ENCODE measurements at regions not wholly inside any gene's neighbourhood (a gene's known extent, or its start where the extent isn't known, plus 50 kb on each side); places are given as distances from the start of the nearest gene placed in this dataset.

- TF ChIP-seq, protein P1, sequence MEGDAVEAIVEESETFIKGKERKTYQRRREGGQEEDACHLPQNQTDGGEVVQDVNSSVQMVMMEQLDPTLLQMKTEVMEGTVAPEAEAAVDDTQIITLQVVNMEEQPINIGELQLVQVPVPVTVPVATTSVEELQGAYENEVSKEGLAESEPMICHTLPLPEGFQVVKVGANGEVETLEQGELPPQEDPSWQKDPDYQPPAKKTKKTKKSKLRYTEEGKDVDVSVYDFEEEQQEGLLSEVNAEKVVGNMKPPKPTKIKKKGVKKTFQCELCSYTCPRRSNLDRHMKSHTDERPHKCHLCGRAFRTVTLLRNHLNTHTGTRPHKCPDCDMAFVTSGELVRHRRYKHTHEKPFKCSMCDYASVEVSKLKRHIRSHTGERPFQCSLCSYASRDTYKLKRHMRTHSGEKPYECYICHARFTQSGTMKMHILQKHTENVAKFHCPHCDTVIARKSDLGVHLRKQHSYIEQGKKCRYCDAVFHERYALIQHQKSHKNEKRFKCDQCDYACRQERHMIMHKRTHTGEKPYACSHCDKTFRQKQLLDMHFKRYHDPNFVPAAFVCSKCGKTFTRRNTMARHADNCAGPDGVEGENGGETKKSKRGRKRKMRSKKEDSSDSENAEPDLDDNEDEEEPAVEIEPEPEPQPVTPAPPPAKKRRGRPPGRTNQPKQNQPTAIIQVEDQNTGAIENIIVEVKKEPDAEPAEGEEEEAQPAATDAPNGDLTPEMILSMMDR (IDR thresholded peaks at IDR 0.05), result no peak
- Histone ChIP-seq H3K4me3 (ENCODE audit: low read length) (no peak overlapping the region), H3K9me3 (ENCODE audit: control insufficient read depth, insufficient read depth, low read length) (no peaks in the 10 kb centered on the region), H3K27me3 (ENCODE audit: control insufficient read depth, insufficient read depth, low read length) (no peaks in the 10 kb centered on the region), H3K27ac (ENCODE audit: low read length) (no peak overlapping the region), H3K36me3 (ENCODE audit: control insufficient read depth, insufficient read depth, low read length) (no peaks in the 10 kb centered on the region), H3K4me1 (ENCODE audit: control insufficient read depth, insufficient read depth, low read length) (no peaks in the 10 kb centered on the region)
- H3K27me3 Mint-ChIP-seq (ENCODE audit: low read depth in 2 of 2), result no peaks in the 10 kb centered on the region
- 80% methylated on average over 1 of the region's 2 CpGs for WGBS (ENCODE audit: insufficient coverage)
- DNase-seq, result no peak
- H3K36me3 Mint-ChIP-seq, result peaks cover 2% of the 10 kb centered on the region
- no peak for ATAC-seq
- intact Hi-C loops (cut with micrococcal nuclease), result no loop called here
- no peaks in the 10 kb centered on the region for H3K4me1 Mint-ChIP-seq
- H3K9me3 Mint-ChIP-seq, result peaks cover 6 to 13% of the 10 kb centered on the region in 2 donors
- H3K27ac Mint-ChIP-seq, result no peak overlapping the region
- no peak overlapping the region for H3K4me3 Mint-ChIP-seq
Observed at GRCh38 chr21:21764281-21764680, 766.1 kb downstream of the NCAM2 start.

GRCh38 chr21:21767276-21767675 lies 769.1 kb downstream of the NCAM2 start:
- no peak overlapping the region for H3K27ac Mint-ChIP-seq
- DNase-seq (no peak), ATAC-seq (no peak)
- H3K4me1 Mint-ChIP-seq, result no peaks in the 10 kb centered on the region
- intact Hi-C loops (cut with micrococcal nuclease), result no loop called here
- no peak overlapping the region for H3K4me3 Mint-ChIP-seq
- no peaks in the 10 kb centered on the region for H3K27me3 Mint-ChIP-seq (ENCODE audit: low read depth in 2 of 2)
- H3K4me1 ChIP-seq (ENCODE audit: control insufficient read depth, insufficient read depth, low read length), result no peaks in the 10 kb centered on the region
- H3K9me3 Mint-ChIP-seq, result peaks cover 6 to 13% of the 10 kb centered on the region in 2 donors
- H3K4me3 ChIP-seq (ENCODE audit: low read length), result no peak overlapping the region
- no peaks in the 10 kb centered on the region for H3K27me3 ChIP-seq (ENCODE audit: control insufficient read depth, insufficient read depth, low read length)
- H3K36me3 ChIP-seq (ENCODE audit: control insufficient read depth, insufficient read depth, low read length), result no peaks in the 10 kb centered on the region
- 89% methylated on average over 4 of the region's 5 CpGs for WGBS (ENCODE audit: insufficient coverage)
- TF ChIP-seq, protein P1 (IDR thresholded peaks at IDR 0.05), result no peak
- no peak overlapping the region for H3K27ac ChIP-seq (ENCODE audit: low read length)
- peaks cover 10% of the 10 kb centered on the region for H3K36me3 Mint-ChIP-seq
- no peaks in the 10 kb centered on the region for H3K9me3 ChIP-seq (ENCODE audit: control insufficient read depth, insufficient read depth, low read length)

DNA sequence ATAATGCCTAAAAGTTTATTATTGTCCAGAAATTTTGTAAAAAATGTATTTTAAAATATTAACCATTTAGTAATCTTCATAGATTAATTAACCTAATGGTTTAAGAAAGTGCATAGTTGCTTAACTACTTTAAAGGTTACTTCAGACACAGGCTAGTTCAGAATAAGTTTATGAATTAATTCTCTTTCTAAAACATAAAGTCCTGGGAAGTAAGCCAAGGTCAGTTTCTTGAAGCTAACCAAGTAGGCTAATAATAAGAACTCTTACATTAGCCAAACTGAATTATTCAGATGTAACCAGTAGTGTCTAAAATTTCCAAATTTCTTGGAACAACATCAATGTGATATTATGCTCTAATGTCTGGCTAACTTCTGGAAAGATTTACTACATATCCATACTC lies 790.4 kb downstream of the NCAM2 start:
- ATAC-seq (no peak), DNase-seq (no peak)
- peaks cover 22 to 27% of the 10 kb centered on the region in 2 donors for H3K9me3 Mint-ChIP-seq
- H3K4me3 ChIP-seq (ENCODE audit: low read length), result no peak overlapping the region
- no peak overlapping the region for H3K27ac ChIP-seq (ENCODE audit: low read length)
- TF ChIP-seq, protein P1 (IDR thresholded peaks at IDR 0.05), result no peak
- H3K27me3 ChIP-seq (ENCODE audit: control insufficient read depth, insufficient read depth, low read length), result no peaks in the 10 kb centered on the region
- no peaks in the 10 kb centered on the region for H3K4me1 ChIP-seq (ENCODE audit: control insufficient read depth, insufficient read depth, low read length)
- no peak overlapping the region for H3K27ac Mint-ChIP-seq
- H3K9me3 ChIP-seq (ENCODE audit: control insufficient read depth, insufficient read depth, low read length), result no peaks in the 10 kb centered on the region
- intact Hi-C loops (cut with micrococcal nuclease), result no loop called here
- H3K4me1 Mint-ChIP-seq, result no peaks in the 10 kb centered on the region
- H3K36me3 Mint-ChIP-seq, result no peaks in the 10 kb centered on the region
- no peaks in the 10 kb centered on the region for H3K36me3 ChIP-seq (ENCODE audit: control insufficient read depth, insufficient read depth, low read length)
- H3K4me3 Mint-ChIP-seq, result no peak overlapping the region
- no peaks in the 10 kb centered on the region for H3K27me3 Mint-ChIP-seq (ENCODE audit: low read depth in 2 of 2)

DNA sequence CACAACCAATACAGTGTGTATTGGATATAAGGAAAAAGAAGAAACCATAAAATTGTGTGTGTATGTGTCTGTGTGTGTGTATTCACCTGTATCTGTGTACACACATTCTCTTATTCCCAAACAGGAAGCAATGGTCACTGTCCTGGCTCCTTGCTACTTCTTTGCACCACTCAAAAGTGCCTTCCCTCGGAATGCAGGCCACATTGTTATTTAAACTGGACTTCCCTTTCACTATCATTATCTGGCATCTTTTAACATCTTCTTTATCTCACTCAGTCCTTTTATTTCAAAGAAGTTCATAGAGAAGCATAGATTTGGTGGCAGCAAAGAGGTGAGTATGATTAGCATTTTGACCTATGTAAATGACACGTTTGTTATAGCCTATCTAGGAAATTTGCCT lies 803.7 kb downstream of the NCAM2 start:
- no peaks in the 10 kb centered on the region for H3K27me3 Mint-ChIP-seq (ENCODE audit: low read depth in 2 of 2)
- peaks cover 19 to 35% of the 10 kb centered on the region in 2 donors for H3K9me3 Mint-ChIP-seq
- Histone ChIP-seq H3K9me3 (ENCODE audit: control insufficient read depth, insufficient read depth, low read length) (peaks cover 11% of the 10 kb centered on the region), H3K36me3 (ENCODE audit: control insufficient read depth, insufficient read depth, low read length) (no peaks in the 10 kb centered on the region), H3K4me3 (ENCODE audit: low read length) (no peak overlapping the region), H3K4me1 (ENCODE audit: control insufficient read depth, insufficient read depth, low read length) (no peaks in the 10 kb centered on the region), H3K27me3 (ENCODE audit: control insufficient read depth, insufficient read depth, low read length) (no peaks in the 10 kb centered on the region), H3K27ac (ENCODE audit: low read length) (no peak overlapping the region)
- peaks cover 8% of the 10 kb centered on the region for H3K36me3 Mint-ChIP-seq
- ATAC-seq, result no peak
- 71% methylated on average over 1 of the region's 2 CpGs for WGBS (ENCODE audit: insufficient coverage)
- H3K27ac Mint-ChIP-seq, result no peak overlapping the region
- no peak overlapping the region for H3K4me3 Mint-ChIP-seq
- TF ChIP-seq, protein P1 (IDR thresholded peaks at IDR 0.05), result no peak
- intact Hi-C loops (cut with micrococcal nuclease), result no loop called here
- DNase-seq, result no peak
- no peaks in the 10 kb centered on the region for H3K4me1 Mint-ChIP-seq

Measured in natural killer cell (primary cell).